GM12878 (cell line): ENCODE measurements at regions not wholly inside any gene's neighbourhood (a gene's known extent, or its start where the extent isn't known, plus 50 kb on each side); places are given as distances from the start of the nearest gene placed in this dataset.

Experiments used
- BHLHE40 ChIP-seq, 2 experiments: fragments of 450-650 bp in 1 of 2; IDR thresholded peaks; 2 replicates each; pipeline ENCODE4 v1.6.1; 2011 to 2017; ENCODE audit warnings: low read depth in 2 of 2, borderline replicate concordance in 1 of 2, improper control_type of control experiment in 1 of 2, low read length in 1 of 2, mild to moderate bottlenecking in 1 of 2
- CBX3 ChIP-seq: fragments of 200-600 bp; sonication (generic); IDR thresholded peaks from 2 replicates; pipeline ENCODE4 v1.6.1; 2016; ENCODE audit warnings: low read depth, borderline replicate concordance
- EP300 ChIP-seq, 2 experiments: fragments of 150-350 bp in 1 of 2; IDR thresholded peaks; 2 replicates each; pipeline ENCODE4 v1.6.1; 2011 to 2012; ENCODE audit warnings: low read depth in 2 of 2, low read length in 2 of 2, borderline replicate concordance in 1 of 2, improper control_type of control experiment in 1 of 2, inconsistent platforms in 1 of 2; ENCODE audit not compliant: control insufficient read depth in 1 of 2
- GATAD2B ChIP-seq: fragments of 450-650 bp; conservative IDR thresholded peaks from 2 replicates; pipeline ENCODE4 v1.6.1; 2017; ENCODE audit warnings: low read depth, mild to moderate bottlenecking, moderate library complexity
- MEF2B ChIP-seq: fragments of 450-650 bp; IDR thresholded peaks from 2 replicates; pipeline ENCODE4 v1.6.1; 2018; ENCODE audit warnings: mild to moderate bottlenecking, moderate library complexity; ENCODE audit not compliant: partially characterized antibody, poor library complexity, severe bottlenecking
- NFYB ChIP-seq: IDR thresholded peaks from 2 replicates; pipeline ENCODE4 v1.6.1; 2011; ENCODE audit warnings: low read depth, mild to moderate bottlenecking, low read length, improper control_type of control experiment, moderate library complexity; ENCODE audit not compliant: insufficient read depth
- NR2F1 ChIP-seq: fragments of 450-650 bp; conservative IDR thresholded peaks from 2 replicates; pipeline ENCODE4 v1.6.1; 2017; ENCODE audit warnings: mild to moderate bottlenecking
- RAD51 ChIP-seq: fragments of 450-650 bp; IDR thresholded peaks from 2 replicates; pipeline ENCODE4 v1.6.1; 2016; ENCODE audit warnings: moderate library complexity, mild to moderate bottlenecking, inconsistent platforms
- RELA ChIP-seq: fragments of 450-650 bp; IDR thresholded peaks from 2 replicates; pipeline ENCODE4 v1.8.0; 2014; ENCODE audit warnings: borderline replicate concordance; ENCODE audit not compliant: partially characterized antibody
- SMARCA5 ChIP-seq: fragments of 450-650 bp; IDR thresholded peaks from 2 replicates; pipeline ENCODE4 v1.6.1; 2017; ENCODE audit warnings: mild to moderate bottlenecking
- TF ChIP-seq, protein P1 (sequence below): IDR thresholded peaks from 2 replicates; pipeline ENCODE4 v1.6.1; 2012; ENCODE audit warnings: low read depth, low read length, improper control_type of control experiment
- TF ChIP-seq, protein P2 (sequence below): fragments of 450-650 bp; IDR thresholded peaks from 2 replicates; pipeline ENCODE4 v1.6.1; 2017; ENCODE audit warnings: mild to moderate bottlenecking, moderate library complexity
- TF ChIP-seq, protein P3 (sequence below): fragments of 450-650 bp; IDR thresholded peaks from 2 replicates; pipeline ENCODE4 v1.6.1; 2017; ENCODE audit warnings: low read depth, mild to moderate bottlenecking, moderate library complexity
- TF ChIP-seq, protein P4 (sequence below): fragments of 450-650 bp; IDR thresholded peaks from 2 replicates; pipeline ENCODE4 v1.6.1; 2017; ENCODE audit warnings: mild to moderate bottlenecking, low read depth, inconsistent platforms; ENCODE audit not compliant: poor library complexity, severe bottlenecking

DNA sequence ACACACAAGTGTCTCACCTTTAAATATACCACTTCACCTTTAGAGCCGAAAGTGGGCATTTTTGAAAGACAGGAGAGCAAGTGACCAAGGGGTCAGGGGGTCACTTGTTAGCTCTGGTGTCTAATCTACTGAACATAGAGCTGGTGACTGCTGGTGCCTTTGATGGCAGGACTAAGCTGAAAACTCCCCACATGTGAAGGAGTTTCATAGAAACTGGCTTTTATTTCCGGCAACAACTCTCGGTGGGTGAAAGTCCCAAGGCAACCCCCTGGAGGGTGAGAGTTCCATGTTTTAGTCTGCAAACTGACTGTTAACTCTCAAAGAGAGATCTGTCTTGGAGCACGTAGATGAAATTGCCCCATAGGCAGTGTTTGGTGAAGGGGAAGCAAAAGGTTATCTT lies 466.9 kb downstream of the DMRTA1 start (continued):
- TF ChIP-seq, protein P1, sequence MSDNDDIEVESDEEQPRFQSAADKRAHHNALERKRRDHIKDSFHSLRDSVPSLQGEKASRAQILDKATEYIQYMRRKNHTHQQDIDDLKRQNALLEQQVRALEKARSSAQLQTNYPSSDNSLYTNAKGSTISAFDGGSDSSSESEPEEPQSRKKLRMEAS: no peak
- TF ChIP-seq SMARCA5 (no peak), MEF2B (peak; percentile 78), BHLHE40 (IDR thresholded peaks at IDR 0.05; ENCODE audit: borderline replicate concordance in 1 of 2, low read depth in 2 of 2, low read length in 1 of 2) (peak in 1 of 2 experiments; percentile 45; a peak in 1 of 4 replicates), EP300 (IDR thresholded peaks at IDR 0.05; ENCODE audit: borderline replicate concordance in 1 of 2, control insufficient read depth in 1 of 2, low read depth in 2 of 2, low read length in 2 of 2) (peak in 1 of 2 experiments; percentile 45; a peak in 1 of 4 replicates), RELA (peak; percentile 34), GATAD2B (no peak; the same call in 1 of the 2 replicates), CBX3 (no peak), NFYB (no peak), RAD51 (no peak), NR2F1 (peak; percentile 97)
- TF ChIP-seq, protein P2, sequence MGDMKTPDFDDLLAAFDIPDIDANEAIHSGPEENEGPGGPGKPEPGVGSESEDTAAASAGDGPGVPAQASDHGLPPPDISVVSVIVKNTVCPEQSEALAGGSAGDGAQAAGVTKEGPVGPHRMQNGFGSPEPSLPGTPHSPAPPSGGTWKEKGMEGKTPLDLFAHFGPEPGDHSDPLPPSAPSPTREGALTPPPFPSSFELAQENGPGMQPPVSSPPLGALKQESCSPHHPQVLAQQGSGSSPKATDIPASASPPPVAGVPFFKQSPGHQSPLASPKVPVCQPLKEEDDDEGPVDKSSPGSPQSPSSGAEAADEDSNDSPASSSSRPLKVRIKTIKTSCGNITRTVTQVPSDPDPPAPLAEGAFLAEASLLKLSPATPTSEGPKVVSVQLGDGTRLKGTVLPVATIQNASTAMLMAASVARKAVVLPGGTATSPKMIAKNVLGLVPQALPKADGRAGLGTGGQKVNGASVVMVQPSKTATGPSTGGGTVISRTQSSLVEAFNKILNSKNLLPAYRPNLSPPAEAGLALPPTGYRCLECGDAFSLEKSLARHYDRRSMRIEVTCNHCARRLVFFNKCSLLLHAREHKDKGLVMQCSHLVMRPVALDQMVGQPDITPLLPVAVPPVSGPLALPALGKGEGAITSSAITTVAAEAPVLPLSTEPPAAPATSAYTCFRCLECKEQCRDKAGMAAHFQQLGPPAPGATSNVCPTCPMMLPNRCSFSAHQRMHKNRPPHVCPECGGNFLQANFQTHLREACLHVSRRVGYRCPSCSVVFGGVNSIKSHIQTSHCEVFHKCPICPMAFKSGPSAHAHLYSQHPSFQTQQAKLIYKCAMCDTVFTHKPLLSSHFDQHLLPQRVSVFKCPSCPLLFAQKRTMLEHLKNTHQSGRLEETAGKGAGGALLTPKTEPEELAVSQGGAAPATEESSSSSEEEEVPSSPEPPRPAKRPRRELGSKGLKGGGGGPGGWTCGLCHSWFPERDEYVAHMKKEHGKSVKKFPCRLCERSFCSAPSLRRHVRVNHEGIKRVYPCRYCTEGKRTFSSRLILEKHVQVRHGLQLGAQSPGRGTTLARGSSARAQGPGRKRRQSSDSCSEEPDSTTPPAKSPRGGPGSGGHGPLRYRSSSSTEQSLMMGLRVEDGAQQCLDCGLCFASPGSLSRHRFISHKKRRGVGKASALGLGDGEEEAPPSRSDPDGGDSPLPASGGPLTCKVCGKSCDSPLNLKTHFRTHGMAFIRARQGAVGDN: peak; percentile 54
- TF ChIP-seq, protein P3, sequence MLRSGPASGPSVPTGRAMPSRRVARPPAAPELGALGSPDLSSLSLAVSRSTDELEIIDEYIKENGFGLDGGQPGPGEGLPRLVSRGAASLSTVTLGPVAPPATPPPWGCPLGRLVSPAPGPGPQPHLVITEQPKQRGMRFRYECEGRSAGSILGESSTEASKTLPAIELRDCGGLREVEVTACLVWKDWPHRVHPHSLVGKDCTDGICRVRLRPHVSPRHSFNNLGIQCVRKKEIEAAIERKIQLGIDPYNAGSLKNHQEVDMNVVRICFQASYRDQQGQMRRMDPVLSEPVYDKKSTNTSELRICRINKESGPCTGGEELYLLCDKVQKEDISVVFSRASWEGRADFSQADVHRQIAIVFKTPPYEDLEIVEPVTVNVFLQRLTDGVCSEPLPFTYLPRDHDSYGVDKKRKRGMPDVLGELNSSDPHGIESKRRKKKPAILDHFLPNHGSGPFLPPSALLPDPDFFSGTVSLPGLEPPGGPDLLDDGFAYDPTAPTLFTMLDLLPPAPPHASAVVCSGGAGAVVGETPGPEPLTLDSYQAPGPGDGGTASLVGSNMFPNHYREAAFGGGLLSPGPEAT: peak; percentile 87
- TF ChIP-seq, protein P4, sequence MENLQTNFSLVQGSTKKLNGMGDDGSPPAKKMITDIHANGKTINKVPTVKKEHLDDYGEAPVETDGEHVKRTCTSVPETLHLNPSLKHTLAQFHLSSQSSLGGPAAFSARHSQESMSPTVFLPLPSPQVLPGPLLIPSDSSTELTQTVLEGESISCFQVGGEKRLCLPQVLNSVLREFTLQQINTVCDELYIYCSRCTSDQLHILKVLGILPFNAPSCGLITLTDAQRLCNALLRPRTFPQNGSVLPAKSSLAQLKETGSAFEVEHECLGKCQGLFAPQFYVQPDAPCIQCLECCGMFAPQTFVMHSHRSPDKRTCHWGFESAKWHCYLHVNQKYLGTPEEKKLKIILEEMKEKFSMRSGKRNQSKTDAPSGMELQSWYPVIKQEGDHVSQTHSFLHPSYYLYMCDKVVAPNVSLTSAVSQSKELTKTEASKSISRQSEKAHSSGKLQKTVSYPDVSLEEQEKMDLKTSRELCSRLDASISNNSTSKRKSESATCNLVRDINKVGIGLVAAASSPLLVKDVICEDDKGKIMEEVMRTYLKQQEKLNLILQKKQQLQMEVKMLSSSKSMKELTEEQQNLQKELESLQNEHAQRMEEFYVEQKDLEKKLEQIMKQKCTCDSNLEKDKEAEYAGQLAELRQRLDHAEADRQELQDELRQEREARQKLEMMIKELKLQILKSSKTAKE: peak; percentile 31
- TF ChIP-seq, all 136 proteins: peak for 21
